ENCODE measurements at regions not wholly inside any gene's neighbourhood (a gene's known extent, or its start where the extent isn't known, plus 50 kb on each side); places are given as distances from the start of the nearest gene placed in this dataset.

DNA sequence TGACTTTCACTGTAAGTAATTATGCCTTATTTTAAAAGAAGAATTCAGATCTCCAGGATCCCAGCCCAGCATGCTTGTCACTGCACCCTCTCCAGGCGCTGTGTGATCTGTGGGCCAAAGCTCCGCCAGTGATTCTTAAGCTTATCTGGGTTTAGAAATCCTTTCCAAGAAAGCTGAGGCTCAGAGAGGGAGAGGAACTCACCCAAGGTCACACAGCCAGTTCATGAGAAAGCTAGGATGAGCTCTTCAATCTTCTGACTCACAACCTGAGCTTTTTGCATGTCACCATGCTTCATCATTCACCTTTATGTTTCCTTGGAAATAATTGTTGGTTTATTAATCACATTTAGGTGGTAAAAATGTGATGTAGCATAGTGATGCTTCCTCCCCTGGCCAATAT is 136.6 kb upstream of the HAND1 start:
- Histone ChIP-seq H3K4me3 (ENCODE audit: low read length) (no peak overlapping the region), H4K20me1 (ENCODE audit: low read length) (no peaks in the 10 kb centered on the region), H3K9ac (ENCODE audit: low read length) (no peak overlapping the region), H2AFZ (ENCODE audit: low read length) (no peak overlapping the region), H3K9me2 (replicated peaks; ENCODE audit: low read length) (no peaks in the 10 kb centered on the region), H3K27ac (ENCODE audit: low read length) (no peak overlapping the region), H3K4me2 (ENCODE audit: low read length) (no peak overlapping the region), H3K79me2 (ENCODE audit: low read length) (no peaks in the 10 kb centered on the region), H3K36me3 (ENCODE audit: low read depth, low read length) (no peaks in the 10 kb centered on the region), H3F3A (ENCODE audit: low read length, unreplicated experiment) (no peaks in the 10 kb centered on the region), H3K9me3 (ENCODE audit: low read length) (no peaks in the 10 kb centered on the region), H3K4me1 (ENCODE audit: insufficient read depth, low read length) (peaks cover 6% of the 10 kb centered on the region; the same call in 1 of the 2 replicates), H3K27me3 (ENCODE audit: low read length) (peaks cover 33% of the 10 kb centered on the region; the same call in 1 of the 2 replicates)
- no TSS peak for BruUV-seq (replicated peaks)
- TF ChIP-seq EZH2phosphoT487 (IDR thresholded peaks at IDR 0.05; ENCODE audit: borderline replicate concordance, low read length) (no peak), EZH2 (IDR thresholded peaks at IDR 0.05; ENCODE audit: low read length, unreplicated experiment) (no peak)
- TF ChIP-seq, protein P1, sequence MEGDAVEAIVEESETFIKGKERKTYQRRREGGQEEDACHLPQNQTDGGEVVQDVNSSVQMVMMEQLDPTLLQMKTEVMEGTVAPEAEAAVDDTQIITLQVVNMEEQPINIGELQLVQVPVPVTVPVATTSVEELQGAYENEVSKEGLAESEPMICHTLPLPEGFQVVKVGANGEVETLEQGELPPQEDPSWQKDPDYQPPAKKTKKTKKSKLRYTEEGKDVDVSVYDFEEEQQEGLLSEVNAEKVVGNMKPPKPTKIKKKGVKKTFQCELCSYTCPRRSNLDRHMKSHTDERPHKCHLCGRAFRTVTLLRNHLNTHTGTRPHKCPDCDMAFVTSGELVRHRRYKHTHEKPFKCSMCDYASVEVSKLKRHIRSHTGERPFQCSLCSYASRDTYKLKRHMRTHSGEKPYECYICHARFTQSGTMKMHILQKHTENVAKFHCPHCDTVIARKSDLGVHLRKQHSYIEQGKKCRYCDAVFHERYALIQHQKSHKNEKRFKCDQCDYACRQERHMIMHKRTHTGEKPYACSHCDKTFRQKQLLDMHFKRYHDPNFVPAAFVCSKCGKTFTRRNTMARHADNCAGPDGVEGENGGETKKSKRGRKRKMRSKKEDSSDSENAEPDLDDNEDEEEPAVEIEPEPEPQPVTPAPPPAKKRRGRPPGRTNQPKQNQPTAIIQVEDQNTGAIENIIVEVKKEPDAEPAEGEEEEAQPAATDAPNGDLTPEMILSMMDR (conservative IDR thresholded peaks at IDR 0.05; ENCODE audit: low read depth, low read length), result no peak
- intact Hi-C loops (cut with micrococcal nuclease), result loop anchor here (10.0 kb wide), 1 partner anchor 640 kb away; no protein-coding TSS in a partner anchor
- POLR2A ChIA-PET (ENCODE audit: unreplicated experiment), result no interaction called here
- ATAC-seq (no peak), DNase-seq (no peak)
- CTCF ChIA-PET, result no interaction called here

DNA sequence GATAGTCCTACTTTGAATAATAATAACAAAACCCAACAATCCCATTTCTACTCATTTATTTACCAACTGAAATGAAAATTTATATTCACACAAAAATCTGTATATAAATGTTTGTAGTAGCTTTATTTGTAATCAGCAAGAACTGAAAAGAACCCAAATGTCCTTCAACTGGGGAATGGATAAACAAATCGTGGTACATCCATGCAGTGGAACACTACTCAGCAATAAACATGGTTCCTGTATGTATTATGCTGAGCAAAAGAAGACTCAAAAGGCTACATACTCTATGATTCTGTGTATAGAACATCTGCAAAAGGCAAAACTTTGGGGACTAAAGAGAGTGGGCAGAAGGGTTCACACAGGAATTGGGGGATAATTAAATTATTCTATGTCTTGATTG is 136.1 kb upstream of the HAND1 start:
- Histone ChIP-seq H3K4me1 (ENCODE audit: insufficient read depth, low read length) (peaks cover 6% of the 10 kb centered on the region; the same call in 1 of the 2 replicates), H3K9ac (ENCODE audit: low read length) (no peak overlapping the region), H3K79me2 (ENCODE audit: low read length) (no peaks in the 10 kb centered on the region), H3K9me2 (replicated peaks; ENCODE audit: low read length) (no peaks in the 10 kb centered on the region), H4K20me1 (ENCODE audit: low read length) (no peaks in the 10 kb centered on the region), H3K27me3 (ENCODE audit: low read length) (peaks cover 33% of the 10 kb centered on the region; the same call in 1 of the 2 replicates), H3K36me3 (ENCODE audit: low read depth, low read length) (no peaks in the 10 kb centered on the region), H3F3A (ENCODE audit: low read length, unreplicated experiment) (no peaks in the 10 kb centered on the region), H3K9me3 (ENCODE audit: low read length) (no peaks in the 10 kb centered on the region), H3K27ac (ENCODE audit: low read length) (no peak overlapping the region), H3K4me3 (ENCODE audit: low read length) (no peak overlapping the region), H3K4me2 (ENCODE audit: low read length) (no peak overlapping the region), H2AFZ (ENCODE audit: low read length) (no peak overlapping the region)
- BruUV-seq (replicated peaks), result no TSS peak
- ChIA-PET CTCF (no interaction called here), POLR2A (ENCODE audit: unreplicated experiment) (no interaction called here)
- DNase-seq, result no peak
- no peak for ATAC-seq
- TF ChIP-seq, protein P1 (conservative IDR thresholded peaks at IDR 0.05; ENCODE audit: low read depth, low read length), result no peak
- TF ChIP-seq EZH2 (IDR thresholded peaks at IDR 0.05; ENCODE audit: low read length, unreplicated experiment) (no peak), EZH2phosphoT487 (IDR thresholded peaks at IDR 0.05; ENCODE audit: borderline replicate concordance, low read length) (no peak)
- intact Hi-C loops (cut with micrococcal nuclease), result loop anchor here (10.0 kb wide), 1 partner anchor 639 kb away; no protein-coding TSS in a partner anchor

DNA sequence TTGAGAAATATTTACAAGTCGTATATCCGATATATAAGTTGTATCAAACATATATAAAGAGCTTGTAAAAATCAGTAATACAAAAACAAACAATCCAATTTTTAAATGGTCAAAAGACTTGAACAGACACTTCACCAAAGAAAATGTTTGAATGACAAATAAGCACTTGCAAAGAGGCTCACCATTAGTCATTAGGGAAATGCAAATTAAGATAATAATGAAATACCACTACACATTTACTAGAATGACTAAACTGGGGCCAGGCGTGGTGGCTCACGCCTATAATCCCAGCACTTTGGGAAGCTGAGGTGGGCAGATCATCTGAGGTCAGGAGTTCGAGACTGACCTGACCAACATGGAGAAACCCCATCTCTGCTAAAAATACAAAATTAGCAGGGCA is 134.6 kb upstream of the HAND1 start:
- H3K36me3 ChIP-seq (ENCODE audit: low read depth, low read length), result no peaks in the 10 kb centered on the region
- H3F3A ChIP-seq (ENCODE audit: low read length, unreplicated experiment), result no peaks in the 10 kb centered on the region
- no peak overlapping the region for H3K4me3 ChIP-seq (ENCODE audit: low read length)
- TF ChIP-seq EZH2phosphoT487 (IDR thresholded peaks at IDR 0.05; ENCODE audit: borderline replicate concordance, low read length) (no peak), EZH2 (IDR thresholded peaks at IDR 0.05; ENCODE audit: low read length, unreplicated experiment) (no peak)
- TF ChIP-seq, protein P1 (conservative IDR thresholded peaks at IDR 0.05; ENCODE audit: low read depth, low read length), result no peak
- DNase-seq (no peak), ATAC-seq (no peak)
- peaks cover 33% of the 10 kb centered on the region; the same call in 1 of the 2 replicates for H3K27me3 ChIP-seq (ENCODE audit: low read length)
- H2AFZ ChIP-seq (ENCODE audit: low read length), result no peak overlapping the region
- H3K4me1 ChIP-seq (ENCODE audit: insufficient read depth, low read length), result peaks cover 6% of the 10 kb centered on the region; the same call in 1 of the 2 replicates
- no peaks in the 10 kb centered on the region for H4K20me1 ChIP-seq (ENCODE audit: low read length)
- no TSS peak for BruUV-seq (replicated peaks)
- CTCF ChIA-PET, result no interaction called here
- H3K9me2 ChIP-seq (replicated peaks; ENCODE audit: low read length), result no peaks in the 10 kb centered on the region
- H3K27ac ChIP-seq (ENCODE audit: low read length), result no peak overlapping the region
- no peaks in the 10 kb centered on the region for H3K9me3 ChIP-seq (ENCODE audit: low read length)
- H3K79me2 ChIP-seq (ENCODE audit: low read length), result no peaks in the 10 kb centered on the region
- H3K4me2 ChIP-seq (ENCODE audit: low read length), result no peak overlapping the region
- POLR2A ChIA-PET (ENCODE audit: unreplicated experiment), result no interaction called here
- no peak overlapping the region for H3K9ac ChIP-seq (ENCODE audit: low read length)
- intact Hi-C loops (cut with micrococcal nuclease), result loop anchor here (10.0 kb wide), 1 partner anchor 638 kb away; no protein-coding TSS in a partner anchor
